HG02642 (cell line): ENCODE measurements at regions not wholly inside any gene's neighbourhood (a gene's known extent, or its start where the extent isn't known, plus 50 kb on each side); places are given as distances from the start of the nearest gene placed in this dataset.
"Not testable (repeated sequence)": the region's sequence is repeated elsewhere in the genome, so short reads cannot be mapped to it uniquely, and the experiment has no call there.

Experiments
- ATAC-seq: cut with Tn5 transposase; IDR thresholded peaks from one replicate; pipeline ENCODE4 v1.9.1; 2021; ENCODE audit warnings: mild to moderate bottlenecking; ENCODE audit not compliant: unreplicated experiment, poor library complexity

- ATAC-seq = not testable (repeated sequence)
Measured at GRCh38 chr15:22358932-22359331, 99.8 kb upstream of the GOLGA6L22 start.

GRCh38 chr15:22359587-22359986 lies 99.1 kb upstream of the GOLGA6L22 start:
- ATAC-seq = peak; percentile 85

DNA sequence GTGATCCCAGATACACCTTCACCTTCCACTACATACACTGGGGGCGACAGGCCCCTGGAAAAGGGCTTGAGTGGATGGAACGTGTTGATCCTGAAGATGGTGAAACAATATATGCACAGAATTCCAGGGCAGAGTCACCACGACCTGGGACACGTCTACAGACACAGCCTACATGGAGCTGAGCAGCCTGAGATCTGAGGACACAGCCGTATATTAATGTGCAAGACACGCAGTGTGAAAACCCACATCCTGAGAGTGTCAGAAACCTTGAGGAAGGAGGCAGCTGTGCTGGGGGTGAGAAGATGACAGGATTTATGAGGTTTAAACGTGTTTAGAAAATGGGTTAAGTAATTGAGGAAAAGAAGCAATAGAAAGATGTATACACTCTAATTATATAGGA lies 98.0 kb upstream of the GOLGA6L22 start:
- not testable (repeated sequence) for ATAC-seq

- ATAC-seq = not testable (repeated sequence)
Measured at GRCh38 chr15:22362502-22362901, 96.2 kb upstream of the GOLGA6L22 start.

DNA sequence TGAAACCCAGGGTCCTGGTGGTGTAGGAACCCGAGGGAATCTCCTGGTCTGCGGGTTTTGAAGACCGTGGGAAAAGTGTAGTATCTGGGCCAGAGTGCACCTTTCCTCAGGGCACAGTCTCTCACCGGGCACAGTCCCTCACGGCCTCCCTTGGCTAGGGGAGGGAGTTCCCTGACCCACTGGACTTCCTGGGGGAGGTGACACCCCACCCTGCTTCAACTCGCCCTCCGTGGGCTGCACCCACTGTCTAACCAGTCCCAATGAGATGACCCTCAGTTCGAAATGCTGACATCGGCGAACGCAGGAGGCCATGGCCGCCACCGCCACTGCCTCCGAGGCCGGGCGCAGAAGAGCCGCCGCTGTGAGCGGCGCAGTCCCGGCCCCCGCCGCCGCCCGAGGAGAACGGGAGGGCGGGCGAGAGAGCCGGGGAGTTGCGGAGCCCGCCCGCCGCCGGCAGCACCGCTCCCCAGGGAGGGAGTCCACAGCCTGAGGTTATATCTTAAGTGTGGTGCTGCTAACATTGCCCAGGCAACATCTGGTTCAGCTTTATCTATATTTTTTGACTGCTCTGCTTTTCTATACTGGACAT lies 87.4 kb upstream of the GOLGA6L22 start:
- ATAC-seq = not testable (repeated sequence)

DNA sequence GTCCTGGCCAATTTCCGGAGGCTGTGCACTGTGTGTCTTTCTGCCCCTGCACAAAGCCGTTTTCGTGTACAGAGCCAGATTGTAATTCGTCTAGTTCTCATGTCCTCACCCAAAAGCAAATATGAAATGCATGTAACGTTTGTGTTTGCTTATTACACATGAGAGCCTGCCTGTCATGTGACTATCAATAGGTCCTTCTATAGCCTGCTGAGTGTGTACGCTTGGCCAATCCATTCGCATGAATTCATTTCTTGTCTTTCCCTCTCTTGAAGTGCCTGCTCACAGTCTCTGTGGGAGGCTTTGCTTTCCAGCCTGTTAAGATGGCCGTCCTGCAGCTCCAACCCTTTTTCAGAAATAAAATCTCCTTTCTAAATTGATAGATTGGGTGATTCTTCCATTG lies 84.2 kb upstream of the GOLGA6L22 start:
- not testable (repeated sequence) for ATAC-seq

DNA sequence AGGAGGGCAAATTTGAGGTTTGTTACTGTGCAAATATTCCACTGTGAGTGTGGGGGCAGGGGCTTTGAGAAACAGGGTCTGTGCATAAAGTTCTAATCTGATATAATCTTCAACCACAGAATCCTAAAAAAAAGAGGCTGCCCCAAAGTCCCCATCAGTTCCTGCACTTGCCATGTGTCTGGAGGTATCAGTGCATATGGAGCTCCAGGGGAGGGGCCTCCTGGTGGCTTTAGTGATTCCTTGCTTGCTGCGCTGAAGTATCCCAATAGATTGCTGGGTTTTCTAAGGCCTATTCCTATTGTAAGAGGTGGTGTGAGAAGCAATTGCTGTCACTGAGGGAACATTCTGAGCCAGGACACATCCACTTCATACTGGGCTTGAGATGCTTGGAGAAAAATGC lies 82.9 kb upstream of the GOLGA6L22 start:
- ATAC-seq = not testable (repeated sequence)

DNA sequence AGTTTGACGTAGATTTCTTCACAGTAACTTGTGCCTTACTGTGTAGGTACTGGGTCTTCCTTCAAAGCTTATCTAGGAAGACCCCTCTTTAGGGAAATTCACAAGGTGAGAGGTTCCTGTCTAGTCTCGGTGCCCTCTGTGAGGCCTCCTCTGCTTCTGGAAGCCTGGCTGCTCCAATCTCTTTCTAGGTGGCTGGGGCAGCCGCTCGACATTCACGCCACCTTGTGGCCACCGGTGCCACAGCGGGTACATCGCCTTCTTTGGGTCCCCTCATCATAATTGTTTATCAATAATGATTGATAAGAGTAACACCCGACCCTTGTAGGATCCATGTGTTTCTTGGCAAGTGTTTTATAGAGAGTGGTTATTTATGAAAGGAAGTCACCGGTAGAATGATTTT lies 80.8 kb upstream of the GOLGA6L22 start:
- peak; percentile 72 for ATAC-seq

DNA sequence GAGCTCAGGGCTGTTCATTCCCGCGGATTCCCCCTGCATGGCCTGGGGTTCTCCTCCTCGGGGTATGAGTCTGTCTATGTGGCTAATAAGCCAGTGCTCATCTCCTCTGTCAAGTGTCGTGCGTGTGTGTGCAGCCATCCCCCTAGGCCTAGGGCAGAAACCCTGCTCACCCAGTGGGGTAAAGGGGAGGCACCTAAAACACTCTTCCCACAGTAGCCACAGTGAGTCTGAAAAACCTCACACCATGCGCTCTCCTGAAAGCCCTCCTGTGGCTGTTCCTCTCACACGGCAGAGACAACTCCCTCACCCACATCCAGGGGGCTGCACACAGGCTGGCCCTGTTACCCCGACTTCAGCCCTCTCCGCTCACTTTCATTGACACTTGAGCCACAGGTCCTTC lies 71.0 kb upstream of the GOLGA6L22 start:
- ATAC-seq = not testable (repeated sequence)

DNA sequence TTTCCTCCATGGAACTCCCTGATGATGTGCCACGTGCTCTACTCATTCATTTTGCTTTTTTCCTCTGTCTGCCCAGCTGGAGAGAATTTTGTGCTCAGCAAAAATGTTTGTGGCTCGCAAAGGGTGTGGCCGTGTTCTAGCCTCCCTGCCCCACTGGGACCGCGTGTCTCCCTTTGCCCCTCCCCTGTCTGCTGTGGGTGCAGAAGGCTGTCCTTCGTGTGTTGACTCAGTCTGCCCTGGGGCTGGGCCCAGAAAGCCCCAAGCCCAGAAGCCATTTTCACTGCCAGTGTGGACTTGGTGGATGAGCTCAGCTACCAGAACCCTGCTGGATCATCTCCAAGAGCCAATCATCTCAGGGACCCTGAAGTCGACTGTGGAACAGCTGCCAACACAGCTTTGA lies 70.3 kb upstream of the GOLGA6L22 start:
- ATAC-seq = not testable (repeated sequence)

DNA sequence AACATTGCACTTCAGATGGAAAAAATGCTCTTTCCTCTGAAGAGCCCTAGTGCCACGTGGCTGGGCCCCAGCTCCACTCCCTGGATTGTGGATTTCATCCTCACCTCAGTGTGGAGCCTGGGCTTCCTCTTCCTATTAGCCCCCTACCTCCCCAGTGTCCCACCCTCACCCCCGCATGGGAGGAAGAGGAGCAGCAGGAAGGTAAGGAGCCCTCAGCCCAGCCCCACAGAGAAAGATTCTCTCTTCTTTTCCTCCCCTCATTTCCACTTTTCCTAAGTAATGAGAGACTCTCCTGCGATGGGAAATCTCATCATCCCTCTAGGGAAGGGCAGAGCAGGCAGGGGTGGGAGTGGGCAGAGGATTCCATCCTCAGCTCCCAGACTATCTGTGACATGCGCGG lies 57.5 kb upstream of the GOLGA6L22 start:
- ATAC-seq = not testable (repeated sequence)

DNA sequence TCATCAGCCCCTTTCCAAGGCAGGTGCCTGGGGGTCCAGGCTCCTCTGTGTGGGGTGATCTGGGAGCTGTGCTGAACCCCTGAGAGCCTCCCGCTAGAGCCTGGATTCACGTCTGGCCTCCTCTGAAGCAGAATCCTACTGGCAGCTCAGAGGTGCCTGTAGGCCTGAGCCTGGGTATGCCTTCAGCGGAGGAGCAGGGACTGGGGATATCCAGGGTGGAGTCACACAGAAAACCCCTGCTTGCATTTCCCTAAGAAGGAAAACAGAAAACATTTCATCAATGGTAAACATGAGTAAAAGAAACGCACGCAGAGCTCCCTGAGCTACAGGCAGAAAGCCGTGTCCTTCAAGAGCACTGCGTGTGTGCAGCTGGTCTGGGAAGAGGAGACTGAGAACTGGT lies 57.0 kb upstream of the GOLGA6L22 start:
- not testable (repeated sequence) for ATAC-seq

GRCh38 chr15:22405765-22406164 lies 52.9 kb upstream of the GOLGA6L22 start:
- ATAC-seq = not testable (repeated sequence)
